ENCODE measurements at regions not wholly inside any gene's neighbourhood (a gene's known extent, or its start where the extent isn't known, plus 50 kb on each side); places are given as distances from the start of the nearest gene placed in this dataset.
"Not testable (repeated sequence)": the region's sequence is repeated elsewhere in the genome, so short reads cannot be mapped to it uniquely, and the experiment has no call there.

- no peaks in the 10 kb centered on the region for H3K27me3 ChIP-seq (ENCODE audit: control insufficient read depth in 3 of 3, insufficient read depth in 3 of 3, low read length in 3 of 3)
- no peaks in the 10 kb centered on the region for H3K4me1 ChIP-seq (ENCODE audit: control insufficient read depth in 3 of 3, insufficient read depth in 3 of 3, low read length in 3 of 3)
- no peak overlapping the region for H3K9ac ChIP-seq (ENCODE audit: low read depth in 1 of 3, low read length in 3 of 3)
- H3K9me3 ChIP-seq (ENCODE audit: control insufficient read depth in 3 of 3, low read length in 3 of 3) = no peaks in the 10 kb centered on the region
- no peaks in the 10 kb centered on the region for H3K36me3 ChIP-seq (ENCODE audit: control insufficient read depth in 3 of 3, insufficient read depth in 3 of 3, low read length in 3 of 3)
- H3K4me3 ChIP-seq (ENCODE audit: low read length in 3 of 3) = no peak overlapping the region
- H3K27ac ChIP-seq (ENCODE audit: low read depth, low read length) = no peak overlapping the region
Observed at GRCh38 chr12:23236811-23237210, 611.8 kb downstream of the ETNK1 start.

- no peaks in the 10 kb centered on the region for H3K36me3 ChIP-seq (ENCODE audit: control insufficient read depth in 3 of 3, insufficient read depth in 3 of 3, low read length in 3 of 3)
- no peaks in the 10 kb centered on the region for H3K9me3 ChIP-seq (ENCODE audit: control insufficient read depth in 3 of 3, low read length in 3 of 3)
- H3K27me3 ChIP-seq (ENCODE audit: control insufficient read depth in 3 of 3, insufficient read depth in 3 of 3, low read length in 3 of 3) = no peaks in the 10 kb centered on the region
- H3K27ac ChIP-seq (ENCODE audit: low read depth, low read length) = no peak overlapping the region
- no peak overlapping the region for H3K9ac ChIP-seq (ENCODE audit: low read depth in 1 of 3, low read length in 3 of 3)
- no peak overlapping the region for H3K4me3 ChIP-seq (ENCODE audit: low read length in 3 of 3)
- H3K4me1 ChIP-seq (ENCODE audit: control insufficient read depth in 3 of 3, insufficient read depth in 3 of 3, low read length in 3 of 3) = no peaks in the 10 kb centered on the region
Observed at GRCh38 chr12:23238190-23238589, 613.2 kb downstream of the ETNK1 start.

GRCh38 chr12:23238957-23239356, 614.0 kb downstream of the ETNK1 start:
- Histone ChIP-seq H3K36me3 (ENCODE audit: control insufficient read depth in 3 of 3, insufficient read depth in 3 of 3, low read length in 3 of 3) (no peaks in the 10 kb centered on the region), H3K27me3 (ENCODE audit: control insufficient read depth in 3 of 3, insufficient read depth in 3 of 3, low read length in 3 of 3) (no peaks in the 10 kb centered on the region), H3K9ac (ENCODE audit: low read depth in 1 of 3, low read length in 3 of 3) (no peak overlapping the region), H3K27ac (ENCODE audit: low read depth, low read length) (no peak overlapping the region), H3K4me1 (ENCODE audit: control insufficient read depth in 3 of 3, insufficient read depth in 3 of 3, low read length in 3 of 3) (no peaks in the 10 kb centered on the region), H3K4me3 (ENCODE audit: low read length in 3 of 3) (no peak overlapping the region), H3K9me3 (ENCODE audit: control insufficient read depth in 3 of 3, low read length in 3 of 3) (no peaks in the 10 kb centered on the region)

GRCh38 chr12:23245186-23245585, 620.2 kb downstream of the ETNK1 start:
- Histone ChIP-seq H3K9ac (ENCODE audit: low read depth in 1 of 3, low read length in 3 of 3) (no peak overlapping the region), H3K27ac (ENCODE audit: low read depth, low read length) (no peak overlapping the region), H3K9me3 (ENCODE audit: control insufficient read depth in 3 of 3, low read length in 3 of 3) (no peaks in the 10 kb centered on the region), H3K4me3 (ENCODE audit: low read length in 3 of 3) (no peak overlapping the region), H3K4me1 (ENCODE audit: control insufficient read depth in 3 of 3, insufficient read depth in 3 of 3, low read length in 3 of 3) (no peaks in the 10 kb centered on the region), H3K27me3 (ENCODE audit: control insufficient read depth in 3 of 3, insufficient read depth in 3 of 3, low read length in 3 of 3) (no peaks in the 10 kb centered on the region), H3K36me3 (ENCODE audit: control insufficient read depth in 3 of 3, insufficient read depth in 3 of 3, low read length in 3 of 3) (no peaks in the 10 kb centered on the region)

- H3K9ac ChIP-seq (ENCODE audit: low read depth in 1 of 3, low read length in 3 of 3) = no peak overlapping the region
- no peaks in the 10 kb centered on the region for H3K27me3 ChIP-seq (ENCODE audit: control insufficient read depth in 3 of 3, insufficient read depth in 3 of 3, low read length in 3 of 3)
- no peaks in the 10 kb centered on the region for H3K36me3 ChIP-seq (ENCODE audit: control insufficient read depth in 3 of 3, insufficient read depth in 3 of 3, low read length in 3 of 3)
- no peak overlapping the region for H3K4me3 ChIP-seq (ENCODE audit: low read length in 3 of 3)
- no peaks in the 10 kb centered on the region for H3K9me3 ChIP-seq (ENCODE audit: control insufficient read depth in 3 of 3, low read length in 3 of 3)
- no peaks in the 10 kb centered on the region for H3K4me1 ChIP-seq (ENCODE audit: control insufficient read depth in 3 of 3, insufficient read depth in 3 of 3, low read length in 3 of 3)
- H3K27ac ChIP-seq (ENCODE audit: low read depth, low read length) = no peak overlapping the region
Observed at GRCh38 chr12:23253191-23253590, 628.2 kb downstream of the ETNK1 start.

GRCh38 chr12:23253910-23254309, 628.9 kb downstream of the ETNK1 start:
- H3K36me3 ChIP-seq (ENCODE audit: control insufficient read depth in 3 of 3, insufficient read depth in 3 of 3, low read length in 3 of 3) = not testable (repeated sequence)

GRCh38 chr12:23259558-23259957, 634.6 kb downstream of the ETNK1 start:
- H3K9ac ChIP-seq (ENCODE audit: low read depth in 1 of 3, low read length in 3 of 3) = no peak overlapping the region
- no peak overlapping the region for H3K4me3 ChIP-seq (ENCODE audit: low read length in 3 of 3)
- H3K4me1 ChIP-seq (ENCODE audit: control insufficient read depth in 3 of 3, insufficient read depth in 3 of 3, low read length in 3 of 3) = no peaks in the 10 kb centered on the region
- no peak overlapping the region for H3K27ac ChIP-seq (ENCODE audit: low read depth, low read length)
- no peaks in the 10 kb centered on the region for H3K9me3 ChIP-seq (ENCODE audit: control insufficient read depth in 3 of 3, low read length in 3 of 3)
- H3K36me3 ChIP-seq (ENCODE audit: control insufficient read depth in 3 of 3, insufficient read depth in 3 of 3, low read length in 3 of 3) = no peaks in the 10 kb centered on the region
- H3K27me3 ChIP-seq (ENCODE audit: control insufficient read depth in 3 of 3, insufficient read depth in 3 of 3, low read length in 3 of 3) = no peaks in the 10 kb centered on the region

More at GRCh38 chr12:23253910-23254309, 628.9 kb downstream of the ETNK1 start:
- H3K27me3 ChIP-seq (ENCODE audit: control insufficient read depth in 3 of 3, insufficient read depth in 3 of 3, low read length in 3 of 3); H3K4me1 ChIP-seq (ENCODE audit: control insufficient read depth in 3 of 3, insufficient read depth in 3 of 3, low read length in 3 of 3); H3K27ac ChIP-seq (ENCODE audit: low read depth, low read length); H3K4me3 ChIP-seq (ENCODE audit: low read length in 3 of 3); H3K9ac ChIP-seq (ENCODE audit: low read depth in 1 of 3, low read length in 3 of 3); H3K9me3 ChIP-seq (ENCODE audit: control insufficient read depth in 3 of 3, low read length in 3 of 3): not testable (repeated sequence)

GRCh38 chr12:23262670-23263069, 637.7 kb downstream of the ETNK1 start:
- no peaks in the 10 kb centered on the region for H3K9me3 ChIP-seq (ENCODE audit: control insufficient read depth in 3 of 3, low read length in 3 of 3)
- H3K27me3 ChIP-seq (ENCODE audit: control insufficient read depth in 3 of 3, insufficient read depth in 3 of 3, low read length in 3 of 3) = no peaks in the 10 kb centered on the region
- H3K4me3 ChIP-seq (ENCODE audit: low read length in 3 of 3) = no peak overlapping the region
- no peaks in the 10 kb centered on the region for H3K36me3 ChIP-seq (ENCODE audit: control insufficient read depth in 3 of 3, insufficient read depth in 3 of 3, low read length in 3 of 3)
- H3K4me1 ChIP-seq (ENCODE audit: control insufficient read depth in 3 of 3, insufficient read depth in 3 of 3, low read length in 3 of 3) = no peaks in the 10 kb centered on the region
- no peak overlapping the region for H3K27ac ChIP-seq (ENCODE audit: low read depth, low read length)
- H3K9ac ChIP-seq (ENCODE audit: low read depth in 1 of 3, low read length in 3 of 3) = no peak overlapping the region

- no peaks in the 10 kb centered on the region for H3K36me3 ChIP-seq (ENCODE audit: control insufficient read depth in 3 of 3, insufficient read depth in 3 of 3, low read length in 3 of 3)
- H3K27ac ChIP-seq (ENCODE audit: low read depth, low read length) = no peak overlapping the region
- H3K9me3 ChIP-seq (ENCODE audit: control insufficient read depth in 3 of 3, low read length in 3 of 3) = no peaks in the 10 kb centered on the region
- H3K4me3 ChIP-seq (ENCODE audit: low read length in 3 of 3) = no peak overlapping the region
- H3K4me1 ChIP-seq (ENCODE audit: control insufficient read depth in 3 of 3, insufficient read depth in 3 of 3, low read length in 3 of 3) = no peaks in the 10 kb centered on the region
- H3K9ac ChIP-seq (ENCODE audit: low read depth in 1 of 3, low read length in 3 of 3) = no peak overlapping the region
- no peaks in the 10 kb centered on the region for H3K27me3 ChIP-seq (ENCODE audit: control insufficient read depth in 3 of 3, insufficient read depth in 3 of 3, low read length in 3 of 3)
Observed at GRCh38 chr12:23277831-23278230, 652.9 kb downstream of the ETNK1 start.

GRCh38 chr12:23281295-23281694, 656.3 kb downstream of the ETNK1 start:
- Histone ChIP-seq H3K27me3 (ENCODE audit: control insufficient read depth in 3 of 3, insufficient read depth in 3 of 3, low read length in 3 of 3) (no peaks in the 10 kb centered on the region), H3K4me1 (ENCODE audit: control insufficient read depth in 3 of 3, insufficient read depth in 3 of 3, low read length in 3 of 3) (no peaks in the 10 kb centered on the region), H3K27ac (ENCODE audit: low read depth, low read length) (no peak overlapping the region), H3K9ac (ENCODE audit: low read depth in 1 of 3, low read length in 3 of 3) (no peak overlapping the region), H3K36me3 (ENCODE audit: control insufficient read depth in 3 of 3, insufficient read depth in 3 of 3, low read length in 3 of 3) (no peaks in the 10 kb centered on the region), H3K9me3 (ENCODE audit: control insufficient read depth in 3 of 3, low read length in 3 of 3) (no peaks in the 10 kb centered on the region), H3K4me3 (ENCODE audit: low read length in 3 of 3) (no peak overlapping the region)

GRCh38 chr12:23282701-23283100, 657.7 kb downstream of the ETNK1 start:
- Histone ChIP-seq H3K9ac (ENCODE audit: low read depth in 1 of 3, low read length in 3 of 3) (no peak overlapping the region), H3K9me3 (ENCODE audit: control insufficient read depth in 3 of 3, low read length in 3 of 3) (no peaks in the 10 kb centered on the region), H3K4me1 (ENCODE audit: control insufficient read depth in 3 of 3, insufficient read depth in 3 of 3, low read length in 3 of 3) (no peaks in the 10 kb centered on the region), H3K27me3 (ENCODE audit: control insufficient read depth in 3 of 3, insufficient read depth in 3 of 3, low read length in 3 of 3) (no peaks in the 10 kb centered on the region), H3K27ac (ENCODE audit: low read depth, low read length) (no peak overlapping the region), H3K36me3 (ENCODE audit: control insufficient read depth in 3 of 3, insufficient read depth in 3 of 3, low read length in 3 of 3) (no peaks in the 10 kb centered on the region), H3K4me3 (ENCODE audit: low read length in 3 of 3) (no peak overlapping the region)
